Mucosa of descending colon (tissue), 3 donors: ENCODE measurements at regions not wholly inside any gene's neighbourhood (a gene's known extent, or its start where the extent isn't known, plus 50 kb on each side); places are given as distances from the start of the nearest gene placed in this dataset.
"Not testable (repeated sequence)": the region's sequence is repeated elsewhere in the genome, so short reads cannot be mapped to it uniquely, and the experiment has no call there.

Experiments
- ATAC-seq: fragments of 200-7000 bp; cut with Tn5 transposase; one replicate; pipeline ENCODE4 v1.9.1; 2020; ENCODE audit warnings: mild to moderate bottlenecking, moderate library complexity
- DNase-seq, 3 donors: peaks; one replicate each; pipeline ENCODE4 v3.0.0-alpha.2; 2020
- H3K36me3 ChIP-seq: fragments of 200-600 bp; one replicate; pipeline ENCODE4 v1.8.0; 2021; ENCODE audit warnings: low read depth, mild to moderate bottlenecking
- H3K4me1 ChIP-seq: fragments of 200-600 bp; one replicate; pipeline ENCODE4 v1.8.0; 2021; ENCODE audit warnings: low read depth, mild to moderate bottlenecking
- H3K4me3 ChIP-seq: fragments of 200-600 bp; one replicate; pipeline ENCODE4 v1.8.0; 2021; ENCODE audit warnings: mild to moderate bottlenecking
- H3K9me3 ChIP-seq: fragments of 200-600 bp; one replicate; pipeline ENCODE4 v1.8.0; 2021; ENCODE audit warnings: mild to moderate bottlenecking
- intact Hi-C, 2 donors: fragments of 100-400 bp; cut with DNase I in 1 of 2; cut with micrococcal nuclease in 1 of 2; formaldehyde crosslinking; loops; one replicate each; pipeline versions ENCODE4 v1.11.0 to v1.11.1; 2022; cut with DNase I, micrococcal nuclease
- donor health status: DM: no; HTN: no; CAD: no; lungs with moderate emphysema.
- donor health status: DM: no; HTN: no; CAD: no.
- donor health status: DM: no; HTN: yes; CAD: no.

- DNase-seq, intact Hi-C loops, H3K4me1 ChIP-seq, H3K36me3 ChIP-seq, H3K9me3 ChIP-seq, H3K4me3 ChIP-seq, ATAC-seq: not testable (repeated sequence)
These were observed 1171.7 kb downstream of the RPIA start for GRCh38 chr2:89863209-89863608.

DNA sequence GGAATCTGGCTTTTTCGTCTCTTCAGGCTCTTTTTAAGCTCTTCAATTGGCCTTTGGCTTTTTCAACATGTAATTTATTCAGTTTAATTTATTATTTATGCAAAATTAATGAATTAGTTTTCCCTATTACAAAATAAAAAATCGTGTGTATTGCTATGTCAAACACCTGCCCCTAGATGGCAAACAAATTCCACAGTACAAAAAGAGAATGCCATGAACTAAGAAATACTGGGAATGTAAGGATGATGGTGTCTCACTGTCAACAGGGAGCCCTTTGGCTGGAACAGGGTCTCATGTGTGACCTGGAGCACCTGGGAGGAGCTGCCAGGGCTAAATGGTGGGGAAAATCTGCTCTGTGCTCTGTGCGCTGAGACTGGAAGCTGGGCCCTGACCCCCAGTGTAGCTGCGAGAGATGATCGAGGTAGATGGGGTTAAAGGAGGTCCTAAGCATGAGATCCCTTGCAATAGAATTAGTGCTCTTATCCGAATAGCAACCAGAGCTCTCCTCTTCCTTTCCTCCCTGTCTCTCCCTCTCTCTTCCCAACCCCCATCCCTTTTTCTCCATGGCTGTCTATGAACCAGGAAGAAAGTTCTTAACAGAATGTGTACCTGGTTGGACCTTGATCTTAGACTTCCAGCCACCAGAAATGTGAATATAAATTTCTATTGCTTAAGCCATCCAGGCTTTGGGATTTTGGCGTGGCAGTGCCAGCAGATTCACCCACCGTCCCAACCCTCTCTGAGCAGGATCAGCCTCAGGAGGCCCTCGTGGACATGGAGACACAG, 1183.5 kb downstream of the RPIA start:
- intact Hi-C loops, H3K4me1 ChIP-seq, H3K4me3 ChIP-seq, H3K36me3 ChIP-seq, H3K9me3 ChIP-seq, DNase-seq: not testable (repeated sequence)
- ATAC-seq: peak; percentile 88

DNA sequence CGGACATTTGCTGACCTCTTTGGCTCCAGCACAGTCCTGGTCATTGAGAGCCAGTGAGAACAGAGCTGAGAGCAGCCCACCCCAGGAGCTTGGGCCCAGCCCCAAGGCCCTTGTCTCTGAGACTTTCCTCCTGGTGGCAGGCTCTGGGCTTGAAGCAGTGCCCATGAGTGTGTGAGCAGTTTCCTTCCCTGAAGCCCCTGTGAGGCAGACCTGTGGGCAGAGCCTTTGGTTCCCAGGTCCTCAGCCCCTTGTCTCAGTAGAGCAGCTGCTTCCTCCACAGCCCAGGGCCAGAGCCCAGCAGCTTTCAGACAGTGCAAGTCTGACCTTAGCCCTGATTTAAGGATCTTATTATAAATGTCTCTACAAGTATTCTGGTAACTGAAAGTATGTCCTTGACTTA, 1185.0 kb downstream of the RPIA start:
- H3K4me3 ChIP-seq, H3K4me1 ChIP-seq, ATAC-seq, DNase-seq, H3K36me3 ChIP-seq, intact Hi-C loops, H3K9me3 ChIP-seq: not testable (repeated sequence)

DNA sequence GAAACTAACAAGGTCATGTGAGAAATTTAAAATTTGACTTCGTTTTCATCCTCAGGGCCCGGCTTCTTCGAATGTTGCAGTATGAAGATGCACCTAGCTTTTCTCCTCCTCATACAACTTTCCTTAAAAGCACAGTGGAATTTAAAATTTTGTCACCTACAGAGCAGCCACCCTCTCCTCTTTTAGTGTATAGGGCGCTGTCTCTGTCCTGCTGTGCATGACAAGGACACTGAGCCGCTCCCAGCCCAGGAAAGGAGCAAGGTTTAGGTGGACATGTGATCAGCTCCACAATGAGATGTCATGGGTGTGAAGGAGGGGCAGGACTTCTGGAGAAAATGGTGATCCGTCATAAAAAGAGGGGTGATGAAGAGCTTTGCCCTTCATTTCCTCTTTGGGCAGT, 1185.4 kb downstream of the RPIA start:
- H3K4me1 ChIP-seq, DNase-seq, H3K9me3 ChIP-seq, ATAC-seq, intact Hi-C loops, H3K36me3 ChIP-seq, H3K4me3 ChIP-seq: not testable (repeated sequence)

DNA sequence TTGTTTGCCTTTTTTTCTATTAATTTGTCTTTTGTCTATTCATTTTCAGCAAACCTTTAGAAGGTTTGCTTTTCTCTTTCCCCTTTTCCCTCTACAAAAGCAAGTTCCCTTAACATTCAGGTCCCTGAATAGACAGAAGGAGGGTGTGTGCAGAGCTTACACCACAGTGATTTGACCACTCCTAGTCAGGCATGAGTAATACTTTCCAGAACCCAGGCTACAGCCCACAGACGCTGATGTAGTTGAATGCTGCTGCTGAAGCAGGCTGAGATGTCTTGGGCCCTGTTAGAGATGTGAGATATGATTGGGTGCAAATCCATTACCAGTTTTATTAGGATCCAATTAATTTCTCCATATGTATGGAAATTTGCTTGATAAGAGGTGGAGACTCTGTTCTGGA, 1191.4 kb downstream of the RPIA start:
- intact Hi-C loops, H3K36me3 ChIP-seq, DNase-seq, H3K9me3 ChIP-seq, H3K4me3 ChIP-seq, H3K4me1 ChIP-seq: not testable (repeated sequence)
- ATAC-seq: peak; percentile 31

DNA sequence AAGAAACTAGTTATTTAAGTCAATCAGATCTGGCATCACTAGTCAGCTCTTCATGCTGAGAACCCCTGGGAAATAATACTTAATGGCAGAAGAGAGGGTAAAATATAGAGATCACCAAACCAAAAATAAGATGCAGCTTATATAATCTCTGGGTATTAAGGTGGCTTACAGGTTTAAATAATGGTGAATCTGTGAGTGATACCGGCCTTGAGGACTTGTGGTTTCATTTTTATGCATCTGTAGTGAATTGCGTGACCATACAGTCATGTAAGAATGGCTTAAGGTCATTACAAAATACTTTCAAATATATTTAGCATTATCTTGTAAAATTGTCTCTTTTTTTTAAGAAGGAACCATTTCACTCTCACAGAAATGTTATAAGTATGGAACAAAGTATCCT, 1192.2 kb downstream of the RPIA start:
- intact Hi-C loops: not testable (repeated sequence)

DNA sequence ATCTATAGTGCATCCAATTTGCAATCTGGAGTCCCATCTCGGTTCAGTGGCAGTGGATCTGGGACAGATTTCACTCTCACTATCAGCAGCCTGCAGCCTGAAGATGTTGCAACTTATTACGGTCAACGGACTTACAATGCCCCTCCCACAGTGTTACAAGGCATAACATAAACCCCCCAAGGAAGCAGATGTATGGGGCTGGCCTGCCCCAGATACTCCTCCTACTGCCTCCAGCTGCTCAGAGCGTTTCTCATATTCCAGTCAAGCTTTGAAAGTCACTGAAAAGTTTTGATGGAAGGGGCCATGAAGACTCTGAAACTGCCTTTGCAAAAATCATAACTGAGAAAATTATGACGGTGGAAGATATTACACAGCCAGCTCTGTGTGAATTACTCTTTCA, 1193.6 kb downstream of the RPIA start:
- ATAC-seq, H3K4me1 ChIP-seq, DNase-seq, intact Hi-C loops, H3K36me3 ChIP-seq, H3K4me3 ChIP-seq, H3K9me3 ChIP-seq: not testable (repeated sequence)

More for the DNA sequence above, 1192.2 kb downstream of the RPIA start:
- not testable (repeated sequence) for H3K9me3 ChIP-seq, ATAC-seq, H3K4me1 ChIP-seq, H3K36me3 ChIP-seq, DNase-seq, H3K4me3 ChIP-seq

DNA sequence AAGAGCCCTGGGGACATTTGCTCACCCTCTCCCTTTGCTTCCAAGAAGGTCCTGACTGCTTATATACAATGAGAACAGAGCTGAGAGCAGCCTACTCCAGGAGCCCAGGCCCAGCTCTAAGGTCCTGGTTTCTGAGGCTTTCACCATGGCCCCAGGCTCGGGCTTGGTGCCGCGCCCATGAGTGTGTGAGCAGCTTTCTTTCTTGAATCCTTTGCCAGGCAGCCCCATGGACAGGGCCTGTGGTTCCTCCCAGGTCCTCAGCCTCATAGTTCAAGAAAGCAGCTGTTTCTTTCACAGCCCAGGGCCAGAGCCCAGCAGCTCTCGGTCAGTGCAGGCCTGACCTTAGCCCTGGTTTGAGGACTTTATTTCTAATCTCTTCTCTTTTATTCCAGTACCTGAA, 1197.2 kb downstream of the RPIA start:
- H3K9me3 ChIP-seq, ATAC-seq, DNase-seq, H3K36me3 ChIP-seq, H3K4me3 ChIP-seq, intact Hi-C loops, H3K4me1 ChIP-seq: not testable (repeated sequence)

GRCh38 chr2:89890185-89890773, 1198.8 kb downstream of the RPIA start:
- H3K36me3 ChIP-seq, DNase-seq, intact Hi-C loops, H3K9me3 ChIP-seq, H3K4me3 ChIP-seq, H3K4me1 ChIP-seq, ATAC-seq: not testable (repeated sequence)

DNA sequence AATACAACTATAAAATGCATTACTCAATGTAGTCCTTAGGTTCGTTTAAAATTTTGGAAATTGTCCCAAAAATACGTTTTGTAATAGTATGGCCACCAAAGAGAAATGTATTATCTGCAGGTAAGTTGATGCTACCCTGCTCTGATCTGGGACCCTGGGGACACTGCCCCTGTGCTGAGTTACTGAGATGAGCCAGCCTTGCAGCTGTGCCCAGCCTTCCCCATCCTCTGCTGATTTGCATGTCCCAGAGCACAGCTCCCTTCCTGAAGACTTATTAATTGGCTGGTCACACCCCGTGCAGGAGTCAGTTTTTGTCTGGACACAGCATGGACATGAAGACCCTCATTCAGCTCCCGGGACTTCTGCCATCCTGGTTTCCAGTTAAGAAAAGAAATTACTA, 1203.5 kb downstream of the RPIA start:
- H3K4me1 ChIP-seq, H3K9me3 ChIP-seq, intact Hi-C loops, H3K4me3 ChIP-seq, DNase-seq, ATAC-seq, H3K36me3 ChIP-seq: not testable (repeated sequence)

- H3K4me3 ChIP-seq, H3K36me3 ChIP-seq, DNase-seq, ATAC-seq, H3K9me3 ChIP-seq, H3K4me1 ChIP-seq, intact Hi-C loops: not testable (repeated sequence)
These were observed 1204.2 kb downstream of the RPIA start for GRCh38 chr2:89895629-89896028.

GRCh38 chr2:89927018-89927417, 1235.5 kb downstream of the RPIA start:
- ATAC-seq, H3K36me3 ChIP-seq, intact Hi-C loops, H3K4me1 ChIP-seq, DNase-seq, H3K9me3 ChIP-seq, H3K4me3 ChIP-seq: not testable (repeated sequence)

- H3K36me3 ChIP-seq, ATAC-seq, H3K4me1 ChIP-seq, H3K9me3 ChIP-seq, DNase-seq, H3K4me3 ChIP-seq, intact Hi-C loops: not testable (repeated sequence)
These were observed 1244.0 kb downstream of the RPIA start for GRCh38 chr2:89935436-89935835.

DNA sequence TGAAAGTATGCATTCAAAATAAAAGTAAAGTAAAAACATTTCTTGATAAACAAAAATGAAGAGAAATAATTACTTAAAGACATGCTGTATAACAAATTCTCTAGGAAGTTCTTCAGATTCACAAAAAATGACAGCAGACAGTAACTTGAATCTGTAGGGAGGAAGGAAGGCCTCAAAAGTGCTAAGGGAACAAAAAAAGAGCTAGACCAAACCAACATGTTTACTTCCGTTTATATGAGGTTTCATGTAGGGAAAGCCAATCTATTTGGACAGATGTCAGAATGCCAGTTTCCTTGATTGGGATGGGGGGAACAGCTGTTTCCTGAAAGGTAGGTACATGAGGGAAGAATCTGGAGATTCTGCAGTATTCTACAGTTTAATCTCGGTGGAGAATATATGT, 1244.5 kb downstream of the RPIA start:
- H3K36me3 ChIP-seq, intact Hi-C loops, ATAC-seq, H3K4me3 ChIP-seq, H3K9me3 ChIP-seq, DNase-seq, H3K4me1 ChIP-seq: not testable (repeated sequence)

- intact Hi-C loops, H3K4me1 ChIP-seq, H3K4me3 ChIP-seq, DNase-seq, H3K9me3 ChIP-seq, H3K36me3 ChIP-seq, ATAC-seq: not testable (repeated sequence)
These were observed 1245.1 kb downstream of the RPIA start for GRCh38 chr2:89936559-89936958.
